CD1c-positive myeloid dendritic cell (primary cell): ENCODE measurements at regions not wholly inside any gene's neighbourhood (a gene's known extent, or its start where the extent isn't known, plus 50 kb on each side); places are given as distances from the start of the nearest gene placed in this dataset.
"Not testable (repeated sequence)": the region's sequence is repeated elsewhere in the genome, so short reads cannot be mapped to it uniquely, and the experiment has no call there.

Source experiments
- DNase-seq: peaks from one replicate; pipeline ENCODE4 v3.0.0-alpha.2; 2016; ENCODE audit errors: extremely low spot score

GRCh38 chr18:60892441-60892840, 440.8 kb upstream of the CDH20 start:
- DNase-seq = no peak

- no peak for DNase-seq
These were observed 440.4 kb upstream of the CDH20 start for GRCh38 chr18:60892855-60893254.

GRCh38 chr18:60893355-60894097, 439.7 kb upstream of the CDH20 start:
- DNase-seq = no peak

GRCh38 chr18:60894254-60894945, 438.8 kb upstream of the CDH20 start:
- DNase-seq = no peak

GRCh38 chr18:60895181-60895580, 438.0 kb upstream of the CDH20 start:
- no peak for DNase-seq

GRCh38 chr18:60898111-60898510, 435.1 kb upstream of the CDH20 start:
- DNase-seq = no peak

GRCh38 chr18:60905699-60906098, 427.5 kb upstream of the CDH20 start:
- DNase-seq = no peak

GRCh38 chr18:60910534-60910933, 422.7 kb upstream of the CDH20 start:
- no peak for DNase-seq

- no peak for DNase-seq
These were observed 421.7 kb upstream of the CDH20 start for GRCh38 chr18:60911504-60911903.

- DNase-seq = no peak
These were observed 418.1 kb upstream of the CDH20 start for GRCh38 chr18:60915160-60915559.

- not testable (repeated sequence) for DNase-seq
These were observed 414.4 kb upstream of the CDH20 start for GRCh38 chr18:60918862-60919261.

GRCh38 chr18:60925892-60926291, 407.3 kb upstream of the CDH20 start:
- DNase-seq = no peak

- no peak for DNase-seq
These were observed 403.3 kb upstream of the CDH20 start for GRCh38 chr18:60929966-60930365.

- no peak for DNase-seq
These were observed 398.0 kb upstream of the CDH20 start for GRCh38 chr18:60935041-60935910.

GRCh38 chr18:60936101-60936500, 397.1 kb upstream of the CDH20 start:
- no peak for DNase-seq

- DNase-seq = no peak
These were observed 389.9 kb upstream of the CDH20 start for GRCh38 chr18:60943297-60943696.

- no peak for DNase-seq
These were observed 382.6 kb upstream of the CDH20 start for GRCh38 chr18:60950634-60951033.

GRCh38 chr18:60951091-60951490, 382.1 kb upstream of the CDH20 start:
- DNase-seq = no peak

GRCh38 chr18:60962625-60963024, 370.6 kb upstream of the CDH20 start:
- DNase-seq = no peak

GRCh38 chr18:60965856-60966255, 367.4 kb upstream of the CDH20 start:
- DNase-seq = no peak

GRCh38 chr18:60966876-60967275, 366.4 kb upstream of the CDH20 start:
- DNase-seq = no peak

- DNase-seq = no peak
These were observed 357.8 kb upstream of the CDH20 start for GRCh38 chr18:60975420-60975819.
